ENCODE measurements at regions not wholly inside any gene's neighbourhood (a gene's known extent, or its start where the extent isn't known, plus 50 kb on each side); places are given as distances from the start of the nearest gene placed in this dataset.

GRCh38 chr9:115675834-115676233 is 477.8 kb upstream of the PAPPA start:
- no peak for TF ChIP-seq POLR2A (IDR thresholded peaks at IDR 0.05)
- TF ChIP-seq EP300 (IDR thresholded peaks at IDR 0.05), result no peak

Measured in tibial nerve (tissue), 3 donors.